RWPE2 (cell line): ENCODE measurements at regions not wholly inside any gene's neighbourhood (a gene's known extent, or its start where the extent isn't known, plus 50 kb on each side); places are given as distances from the start of the nearest gene placed in this dataset.

ENCODE experiments used
- ATAC-seq: fragments of 200-7000 bp; cut with Tn5 transposase; 3 replicates; pipeline ENCODE4 v1.9.1; 2021; ENCODE audit warnings: low read depth
- DNase-seq: peaks from one replicate; pipeline ENCODE4 v3.0.0-alpha.2; 2020; ENCODE audit warnings: low spot score
- H3K27ac ChIP-seq: fragments of 450-650 bp; 2 replicates; pipeline ENCODE4 v1.5.1; 2017; ENCODE audit warnings: mild to moderate bottlenecking; ENCODE audit not compliant: poor library complexity, severe bottlenecking
- H3K27me3 ChIP-seq: fragments of 250-450 bp; sonication (Bioruptor Pico); 2 replicates; pipeline ENCODE4 v1.5.1; 2021; ENCODE audit warnings: mild to moderate bottlenecking, moderate library complexity; ENCODE audit not compliant: insufficient read depth, poor library complexity, severe bottlenecking
- H3K36me3 ChIP-seq: fragments of 250-450 bp; sonication (Bioruptor Pico); 2 replicates; pipeline ENCODE4 v1.5.1; 2020; ENCODE audit warnings: low read depth, mild to moderate bottlenecking, moderate library complexity
- H3K4me1 ChIP-seq: fragments of 250-450 bp; sonication (Bioruptor Pico); 2 replicates; pipeline ENCODE4 v1.5.1; 2021; ENCODE audit warnings: mild to moderate bottlenecking, moderate library complexity; ENCODE audit not compliant: insufficient read depth, poor library complexity, severe bottlenecking
- H3K4me3 ChIP-seq: fragments of 250-450 bp; sonication (Bioruptor Pico); 2 replicates; pipeline ENCODE4 v1.5.1; 2021; ENCODE audit warnings: mild to moderate bottlenecking, moderate library complexity; ENCODE audit not compliant: severe bottlenecking
- H3K9me3 ChIP-seq: fragments of 250-450 bp; sonication (Bioruptor Pico); 2 replicates; pipeline ENCODE4 v1.5.1; 2021; ENCODE audit warnings: mild to moderate bottlenecking, moderate library complexity; ENCODE audit not compliant: severe bottlenecking
- TF ChIP-seq, protein P1 (sequence below): fragments of 450-650 bp; IDR thresholded peaks from one replicate; pipeline ENCODE4 v1.5.1; 2017; ENCODE audit warnings: mild to moderate bottlenecking, moderate library complexity; ENCODE audit not compliant: poor library complexity, severe bottlenecking

DNA sequence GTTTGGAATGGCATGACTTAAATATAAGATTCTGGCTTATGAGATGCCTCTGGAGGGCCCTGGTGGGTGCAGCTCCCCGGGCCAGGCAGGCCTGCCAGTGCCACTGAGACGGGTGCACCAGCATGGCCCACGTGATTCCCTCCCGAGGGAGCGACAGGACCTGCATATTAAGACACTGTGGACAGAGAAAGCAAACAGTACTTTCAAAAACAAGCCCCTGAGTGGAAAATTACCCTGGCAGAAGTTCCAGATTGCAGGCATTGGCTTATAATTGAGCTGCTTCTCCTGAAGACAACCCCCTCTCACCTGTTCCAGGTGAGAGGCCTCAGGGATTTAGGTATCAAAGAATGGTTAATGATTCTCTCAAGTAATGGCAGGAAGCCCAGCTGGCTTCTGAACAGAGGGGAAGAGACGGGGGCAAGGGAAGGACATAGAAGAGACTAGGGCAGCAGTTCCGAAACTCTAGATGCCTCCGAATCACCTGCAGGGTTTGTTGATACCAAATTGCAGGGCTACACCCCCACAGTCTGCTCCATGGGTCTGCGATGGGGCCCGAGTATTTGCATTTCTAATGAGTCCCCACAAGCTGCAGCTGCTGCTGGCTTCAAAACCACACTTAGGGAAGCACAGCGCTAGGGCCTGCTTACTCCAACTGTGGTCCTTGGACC is 66.0 kb upstream of the DOCK1 start:
- no peak overlapping the region for H3K4me3 ChIP-seq
- no peaks in the 10 kb centered on the region for H3K9me3 ChIP-seq
- no peaks in the 10 kb centered on the region for H3K36me3 ChIP-seq
- H3K27ac ChIP-seq = no peak overlapping the region
- ATAC-seq (no peak), DNase-seq (no peak)
- TF ChIP-seq, protein P1, sequence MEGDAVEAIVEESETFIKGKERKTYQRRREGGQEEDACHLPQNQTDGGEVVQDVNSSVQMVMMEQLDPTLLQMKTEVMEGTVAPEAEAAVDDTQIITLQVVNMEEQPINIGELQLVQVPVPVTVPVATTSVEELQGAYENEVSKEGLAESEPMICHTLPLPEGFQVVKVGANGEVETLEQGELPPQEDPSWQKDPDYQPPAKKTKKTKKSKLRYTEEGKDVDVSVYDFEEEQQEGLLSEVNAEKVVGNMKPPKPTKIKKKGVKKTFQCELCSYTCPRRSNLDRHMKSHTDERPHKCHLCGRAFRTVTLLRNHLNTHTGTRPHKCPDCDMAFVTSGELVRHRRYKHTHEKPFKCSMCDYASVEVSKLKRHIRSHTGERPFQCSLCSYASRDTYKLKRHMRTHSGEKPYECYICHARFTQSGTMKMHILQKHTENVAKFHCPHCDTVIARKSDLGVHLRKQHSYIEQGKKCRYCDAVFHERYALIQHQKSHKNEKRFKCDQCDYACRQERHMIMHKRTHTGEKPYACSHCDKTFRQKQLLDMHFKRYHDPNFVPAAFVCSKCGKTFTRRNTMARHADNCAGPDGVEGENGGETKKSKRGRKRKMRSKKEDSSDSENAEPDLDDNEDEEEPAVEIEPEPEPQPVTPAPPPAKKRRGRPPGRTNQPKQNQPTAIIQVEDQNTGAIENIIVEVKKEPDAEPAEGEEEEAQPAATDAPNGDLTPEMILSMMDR = no peak
- no peaks in the 10 kb centered on the region for H3K27me3 ChIP-seq
- no peaks in the 10 kb centered on the region for H3K4me1 ChIP-seq

DNA sequence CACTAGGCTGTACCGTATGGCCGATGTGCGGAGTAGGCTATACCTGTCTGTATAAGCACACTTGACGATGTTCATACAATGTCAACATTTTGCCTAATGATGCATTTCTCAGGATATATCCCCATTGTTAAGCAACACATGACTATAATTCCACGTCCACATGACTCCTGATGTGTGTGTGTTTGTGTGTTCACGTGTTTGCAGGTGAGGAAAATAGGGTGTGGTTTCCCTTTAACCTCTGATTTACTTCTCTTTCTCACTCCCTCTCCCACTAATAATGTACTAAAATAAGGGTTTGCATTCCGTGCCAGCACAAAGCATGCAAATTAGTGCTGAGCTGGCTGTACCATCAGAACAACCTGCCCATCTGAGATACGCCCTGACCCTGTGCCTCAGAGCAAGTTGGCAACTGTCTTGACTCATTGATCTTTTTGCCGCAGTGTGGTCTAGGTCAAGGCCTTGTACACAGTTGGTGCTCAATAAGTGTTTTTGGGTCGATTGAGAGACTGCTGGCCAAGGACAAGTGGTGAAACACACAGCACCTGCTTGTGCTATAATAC is 64.6 kb upstream of the DOCK1 start:
- no peak overlapping the region for H3K4me3 ChIP-seq
- no peaks in the 10 kb centered on the region for H3K27me3 ChIP-seq
- no peak for DNase-seq
- ATAC-seq = no peak
- no peaks in the 10 kb centered on the region for H3K9me3 ChIP-seq
- TF ChIP-seq, protein P1 = no peak
- H3K4me1 ChIP-seq = no peaks in the 10 kb centered on the region
- H3K36me3 ChIP-seq = no peaks in the 10 kb centered on the region
- H3K27ac ChIP-seq = no peak overlapping the region

DNA sequence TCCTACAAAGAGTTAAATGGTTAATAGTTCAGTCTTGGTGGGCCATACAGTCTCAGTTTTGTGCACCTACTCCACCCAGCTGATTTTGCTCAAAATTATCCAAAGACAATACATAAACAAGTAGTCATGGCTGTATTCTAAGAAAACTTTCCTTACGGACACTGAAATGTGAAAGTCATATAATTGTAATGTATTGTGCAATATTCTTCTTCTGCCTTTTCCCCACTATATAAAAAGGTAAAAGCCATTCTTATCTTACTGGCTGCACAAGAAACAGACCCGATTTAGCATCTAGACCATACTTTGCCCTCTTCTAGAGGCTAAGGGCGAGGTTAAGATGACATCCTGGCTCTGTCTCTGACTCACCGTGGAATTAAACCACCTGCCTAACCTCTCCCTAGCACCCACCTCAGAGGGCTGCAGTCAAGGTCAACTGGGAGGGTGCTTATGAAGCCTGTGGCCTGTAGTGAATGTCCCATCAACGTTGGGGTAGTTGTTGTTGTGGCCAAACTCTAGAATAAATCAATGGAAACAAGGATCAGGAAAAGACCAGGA is 63.8 kb upstream of the DOCK1 start:
- Histone ChIP-seq H3K4me3 (no peak overlapping the region), H3K36me3 (no peaks in the 10 kb centered on the region), H3K9me3 (no peaks in the 10 kb centered on the region), H3K27me3 (no peaks in the 10 kb centered on the region), H3K27ac (no peak overlapping the region), H3K4me1 (no peaks in the 10 kb centered on the region)
- no peak for DNase-seq
- no peak for ATAC-seq
- TF ChIP-seq, protein P1 = no peak

DNA sequence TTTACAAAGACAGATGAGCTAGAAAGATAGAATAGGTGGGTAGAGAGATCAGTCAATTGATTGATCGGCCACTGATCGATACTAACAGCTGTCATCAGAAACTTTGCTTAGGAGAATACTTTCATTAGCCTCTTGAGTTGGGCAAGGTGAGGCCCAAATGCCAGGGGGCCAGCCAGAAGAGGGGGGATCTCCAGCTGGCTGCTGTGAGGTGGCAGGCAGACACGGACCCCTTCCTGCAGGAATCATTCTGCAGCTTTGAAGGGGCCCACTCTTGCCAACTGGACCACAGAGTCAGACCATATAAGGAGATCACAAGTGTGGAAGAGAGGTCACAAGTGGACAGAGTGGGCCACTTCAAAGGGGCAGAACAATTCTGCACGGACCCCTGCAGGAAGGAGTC is 62.9 kb upstream of the DOCK1 start:
- Histone ChIP-seq H3K4me1 (no peaks in the 10 kb centered on the region), H3K27ac (no peak overlapping the region), H3K4me3 (no peak overlapping the region), H3K36me3 (no peaks in the 10 kb centered on the region), H3K27me3 (no peaks in the 10 kb centered on the region), H3K9me3 (no peaks in the 10 kb centered on the region)
- DNase-seq (no peak), ATAC-seq (no peak)
- TF ChIP-seq, protein P1 = no peak

DNA sequence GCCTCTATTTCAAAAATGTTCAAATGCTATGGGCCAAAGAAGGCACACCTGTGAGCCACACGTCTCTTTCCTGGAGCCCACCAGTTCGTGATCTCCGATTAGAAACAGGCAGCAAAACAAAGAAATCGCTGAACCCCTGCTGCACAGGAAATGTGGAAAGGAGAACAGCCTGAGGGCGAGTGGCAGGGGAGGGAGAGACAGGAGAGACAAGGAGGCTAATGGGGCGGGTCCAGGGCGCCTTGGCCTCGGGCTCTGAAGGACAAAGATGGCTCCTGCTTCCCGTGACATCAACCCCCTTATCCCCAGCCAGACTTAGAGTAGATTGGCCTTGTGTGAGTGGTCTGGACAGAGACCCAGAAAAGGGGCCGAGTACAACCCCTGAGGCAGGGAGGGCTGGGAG is 62.4 kb upstream of the DOCK1 start:
- TF ChIP-seq, protein P1 = no peak
- Histone ChIP-seq H3K4me3 (no peak overlapping the region), H3K27ac (no peak overlapping the region), H3K27me3 (no peaks in the 10 kb centered on the region), H3K4me1 (no peaks in the 10 kb centered on the region), H3K36me3 (no peaks in the 10 kb centered on the region), H3K9me3 (no peaks in the 10 kb centered on the region)
- DNase-seq = no peak
- ATAC-seq = no peak
